ENCODE measurements at regions not wholly inside any gene's neighbourhood (a gene's known extent, or its start where the extent isn't known, plus 50 kb on each side); places are given as distances from the start of the nearest gene placed in this dataset.

DNA sequence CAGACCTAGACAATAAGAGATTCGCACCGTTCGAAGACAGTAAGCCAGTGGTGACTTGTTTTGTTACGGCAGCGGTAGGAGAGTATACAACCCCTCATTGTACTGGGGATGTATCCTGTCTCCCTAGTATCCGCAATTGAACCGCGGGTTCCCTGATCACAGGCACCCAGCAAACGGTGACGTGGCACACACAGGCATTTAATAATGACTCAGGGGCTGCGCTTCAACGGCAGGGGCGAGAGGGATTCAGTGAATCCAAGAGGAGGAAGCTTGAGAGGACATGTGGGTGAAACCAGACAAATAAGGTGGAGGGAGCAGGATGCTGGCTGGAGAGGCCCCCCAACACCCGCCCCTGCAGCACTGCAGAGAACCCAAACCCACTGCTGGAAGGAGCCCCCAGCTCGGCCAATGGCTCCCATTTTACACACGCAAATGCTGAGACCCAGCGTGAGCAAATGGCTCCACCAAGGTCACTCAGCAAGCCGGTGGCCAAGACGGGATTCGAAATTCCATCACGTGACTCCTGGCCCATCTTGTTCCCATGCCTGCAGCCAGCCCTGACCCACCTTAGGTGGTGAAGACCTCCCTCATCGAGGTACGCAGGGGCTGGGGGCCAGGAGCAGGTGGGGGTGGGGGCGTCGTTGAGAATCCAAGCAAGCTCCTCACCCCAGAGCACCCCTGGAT lies 149.9 kb downstream of the SYF2 start:
- TF ChIP-seq, protein P1, sequence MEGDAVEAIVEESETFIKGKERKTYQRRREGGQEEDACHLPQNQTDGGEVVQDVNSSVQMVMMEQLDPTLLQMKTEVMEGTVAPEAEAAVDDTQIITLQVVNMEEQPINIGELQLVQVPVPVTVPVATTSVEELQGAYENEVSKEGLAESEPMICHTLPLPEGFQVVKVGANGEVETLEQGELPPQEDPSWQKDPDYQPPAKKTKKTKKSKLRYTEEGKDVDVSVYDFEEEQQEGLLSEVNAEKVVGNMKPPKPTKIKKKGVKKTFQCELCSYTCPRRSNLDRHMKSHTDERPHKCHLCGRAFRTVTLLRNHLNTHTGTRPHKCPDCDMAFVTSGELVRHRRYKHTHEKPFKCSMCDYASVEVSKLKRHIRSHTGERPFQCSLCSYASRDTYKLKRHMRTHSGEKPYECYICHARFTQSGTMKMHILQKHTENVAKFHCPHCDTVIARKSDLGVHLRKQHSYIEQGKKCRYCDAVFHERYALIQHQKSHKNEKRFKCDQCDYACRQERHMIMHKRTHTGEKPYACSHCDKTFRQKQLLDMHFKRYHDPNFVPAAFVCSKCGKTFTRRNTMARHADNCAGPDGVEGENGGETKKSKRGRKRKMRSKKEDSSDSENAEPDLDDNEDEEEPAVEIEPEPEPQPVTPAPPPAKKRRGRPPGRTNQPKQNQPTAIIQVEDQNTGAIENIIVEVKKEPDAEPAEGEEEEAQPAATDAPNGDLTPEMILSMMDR (IDR thresholded peaks at IDR 0.05 in 8 of 11, conservative IDR thresholded peaks at IDR 0.05 in 3 of 11) = no peak
- TF ChIP-seq POLR2A (IDR thresholded peaks at IDR 0.05) = no peak

Data from spleen (tissue), 7 donors.